ENCODE measurements at regions not wholly inside any gene's neighbourhood (a gene's known extent, or its start where the extent isn't known, plus 50 kb on each side); places are given as distances from the start of the nearest gene placed in this dataset.

DNA sequence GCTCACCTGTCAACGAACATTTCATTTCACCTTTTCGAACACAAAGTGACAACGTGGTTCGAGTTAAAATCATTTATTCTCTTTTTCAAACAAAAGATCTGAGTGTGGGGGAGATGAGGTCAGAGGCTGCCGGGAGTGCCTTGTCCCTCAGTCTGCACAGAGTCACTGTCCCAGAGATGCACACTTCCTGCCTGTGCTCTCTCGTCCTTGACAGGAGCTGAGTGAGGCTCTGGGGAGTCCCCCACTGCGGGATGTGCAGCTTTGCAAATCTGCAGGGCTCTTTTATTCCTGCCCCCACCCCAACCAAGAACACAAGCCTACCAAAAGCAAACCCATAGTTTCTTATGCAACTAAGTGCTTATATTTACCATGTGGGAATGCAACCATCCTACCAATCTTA lies 497.8 kb downstream of the EIPR1 start:
- no peak for TF ChIP-seq EZH2 (IDR thresholded peaks at IDR 0.05; ENCODE audit: borderline replicate concordance, low read length)
- TF ChIP-seq, protein P1, sequence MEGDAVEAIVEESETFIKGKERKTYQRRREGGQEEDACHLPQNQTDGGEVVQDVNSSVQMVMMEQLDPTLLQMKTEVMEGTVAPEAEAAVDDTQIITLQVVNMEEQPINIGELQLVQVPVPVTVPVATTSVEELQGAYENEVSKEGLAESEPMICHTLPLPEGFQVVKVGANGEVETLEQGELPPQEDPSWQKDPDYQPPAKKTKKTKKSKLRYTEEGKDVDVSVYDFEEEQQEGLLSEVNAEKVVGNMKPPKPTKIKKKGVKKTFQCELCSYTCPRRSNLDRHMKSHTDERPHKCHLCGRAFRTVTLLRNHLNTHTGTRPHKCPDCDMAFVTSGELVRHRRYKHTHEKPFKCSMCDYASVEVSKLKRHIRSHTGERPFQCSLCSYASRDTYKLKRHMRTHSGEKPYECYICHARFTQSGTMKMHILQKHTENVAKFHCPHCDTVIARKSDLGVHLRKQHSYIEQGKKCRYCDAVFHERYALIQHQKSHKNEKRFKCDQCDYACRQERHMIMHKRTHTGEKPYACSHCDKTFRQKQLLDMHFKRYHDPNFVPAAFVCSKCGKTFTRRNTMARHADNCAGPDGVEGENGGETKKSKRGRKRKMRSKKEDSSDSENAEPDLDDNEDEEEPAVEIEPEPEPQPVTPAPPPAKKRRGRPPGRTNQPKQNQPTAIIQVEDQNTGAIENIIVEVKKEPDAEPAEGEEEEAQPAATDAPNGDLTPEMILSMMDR (conservative IDR thresholded peaks at IDR 0.05 in 1 of 2, IDR thresholded peaks at IDR 0.05 in 1 of 2; ENCODE audit: extremely low read depth in 1 of 2, insufficient read depth in 1 of 2, low read depth in 1 of 2, low read length in 2 of 2), result no peak

Measured in mammary epithelial cell (primary cell).